Mesendoderm (in vitro differentiated cells): ENCODE measurements at regions not wholly inside any gene's neighbourhood (a gene's known extent, or its start where the extent isn't known, plus 50 kb on each side); places are given as distances from the start of the nearest gene placed in this dataset.

Experiments
- DNase-seq: peaks from one replicate; pipeline ENCODE4 v3.0.0; 2013
- H2AK5ac ChIP-seq: 2 replicates; pipeline ENCODE4 v1.6.1; 2013; ENCODE audit warnings: low read length, inconsistent platforms
- H2BK120ac ChIP-seq: 2 replicates; pipeline ENCODE4 v1.6.1; 2013; ENCODE audit warnings: low read depth, mild to moderate bottlenecking, low read length, moderate library complexity, mixed read lengths
- H2BK15ac ChIP-seq: replicated peaks from 2 replicates; pipeline ENCODE4 v1.6.1; 2013; ENCODE audit warnings: low read depth, mild to moderate bottlenecking, moderate library complexity
- H2BK5ac ChIP-seq: 2 replicates; pipeline ENCODE4 v1.6.1; 2013; ENCODE audit warnings: low read length, inconsistent platforms
- H3K18ac ChIP-seq: 2 replicates; pipeline ENCODE4 v1.6.1; 2013; ENCODE audit warnings: mild to moderate bottlenecking, low read length, mixed read lengths
- H3K23ac ChIP-seq: one replicate; pipeline ENCODE4 v1.6.1; 2013; ENCODE audit warnings: low read length
- H3K27ac ChIP-seq: 2 replicates; pipeline ENCODE4 v1.5.1; 2013; ENCODE audit warnings: low read depth, mild to moderate bottlenecking, inconsistent platforms, low read length, moderate library complexity
- H3K27me3 ChIP-seq: 2 replicates; pipeline ENCODE4 v1.6.1; 2013; ENCODE audit warnings: low read length, control low read depth, mild to moderate bottlenecking, inconsistent platforms; ENCODE audit not compliant: insufficient read depth, poor library complexity
- H3K36me3 ChIP-seq: 2 replicates; pipeline ENCODE4 v1.6.1; 2013; ENCODE audit warnings: low read length, inconsistent platforms; ENCODE audit not compliant: control insufficient read depth, insufficient read depth
- H3K4ac ChIP-seq: one replicate; pipeline ENCODE4 v1.6.1; 2013; ENCODE audit warnings: low read depth, mild to moderate bottlenecking, low read length, moderate library complexity
- H3K4me1 ChIP-seq: 2 replicates; pipeline ENCODE4 v1.6.1; 2013; ENCODE audit warnings: low read depth, low read length, inconsistent platforms; ENCODE audit not compliant: control insufficient read depth
- H3K4me2 ChIP-seq: 2 replicates; pipeline ENCODE4 v1.6.1; 2013; ENCODE audit warnings: low read length
- H3K4me3 ChIP-seq: 2 replicates; pipeline ENCODE4 v1.5.1; 2013; ENCODE audit warnings: mild to moderate bottlenecking, low read length
- H3K56ac ChIP-seq: one replicate; pipeline ENCODE4 v1.6.1; 2013; ENCODE audit warnings: low read length
- H3K79me1 ChIP-seq: 2 replicates; pipeline ENCODE4 v1.6.1; 2013; ENCODE audit warnings: low read length, inconsistent platforms
- H3K79me2 ChIP-seq: 2 replicates; pipeline ENCODE4 v1.6.1; 2013; ENCODE audit warnings: mild to moderate bottlenecking, low read length; ENCODE audit not compliant: control insufficient read depth, insufficient read depth
- H3K9ac ChIP-seq: 2 replicates; pipeline ENCODE4 v1.6.1; 2013; ENCODE audit warnings: low read length, inconsistent platforms
- H4K5ac ChIP-seq: one replicate; pipeline ENCODE4 v1.6.1; 2013; ENCODE audit warnings: low read length
- H4K8ac ChIP-seq: one replicate; pipeline ENCODE4 v1.6.1; 2013; ENCODE audit warnings: low read depth, mild to moderate bottlenecking, control low read depth, low read length, moderate library complexity
- WGBS: extraction: QIAGEN DNeasy Blood & Tissue Kit; methylation state at CpG from one replicate; pipeline ENCODE4 v1.1.7; 2013; ENCODE audit warnings: low lambda C conversion rate, missing lambda C conversion rate; ENCODE audit not compliant: insufficient coverage; ENCODE audit errors: extremely low coverage; 5-methylcytosine and 5-hydroxymethylcytosine counted together

GRCh38 chr3:159008401-159008800, 206.5 kb downstream of the MFSD1 start:
- no peak overlapping the region for H3K4me2 ChIP-seq
- no peak overlapping the region for H2BK120ac ChIP-seq
- no peak overlapping the region for H3K4me3 ChIP-seq
- H4K8ac ChIP-seq = no peak overlapping the region
- no peaks in the 10 kb centered on the region for H3K27me3 ChIP-seq
- H3K9ac ChIP-seq = no peak overlapping the region
- H4K5ac ChIP-seq = no peak overlapping the region
- H3K79me2 ChIP-seq = no peaks in the 10 kb centered on the region
- peaks cover 8% of the 10 kb centered on the region for H3K4me1 ChIP-seq
- no peaks in the 10 kb centered on the region for H3K79me1 ChIP-seq
- H3K4ac ChIP-seq = peak overlapping the region; percentile 52
- no peaks in the 10 kb centered on the region for H3K36me3 ChIP-seq
- H3K18ac ChIP-seq = no peak overlapping the region
- H2AK5ac ChIP-seq = no peak overlapping the region
- no peak for DNase-seq
- no peak overlapping the region for H2BK15ac ChIP-seq
- H3K27ac ChIP-seq = no peak overlapping the region
- WGBS = no CpG with 5 or more reads among the region's 4 CpGs
- H2BK5ac ChIP-seq = no peak overlapping the region
- no peak overlapping the region for H3K23ac ChIP-seq
- H3K56ac ChIP-seq = no peak overlapping the region

DNA sequence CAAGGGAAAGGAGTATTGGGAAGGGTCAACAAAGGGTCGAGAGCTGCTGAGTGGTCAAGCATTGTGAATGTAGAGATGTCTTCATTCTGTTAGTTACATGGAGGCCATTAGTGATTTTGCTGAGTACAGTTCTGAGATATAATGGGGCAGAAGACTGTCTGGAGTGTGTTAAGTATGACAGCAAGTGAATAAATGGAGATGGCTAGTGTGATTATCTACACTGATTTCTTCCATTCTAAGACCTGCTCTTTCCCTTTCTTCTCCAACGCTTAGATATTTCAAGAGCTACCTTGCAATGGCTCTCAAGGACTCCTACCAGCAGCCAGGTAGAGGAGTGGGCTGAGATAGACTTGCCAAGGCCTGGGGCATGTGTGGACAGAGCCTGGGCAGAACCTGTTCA, 216.5 kb downstream of the MFSD1 start:
- DNase-seq = no peak
- Histone ChIP-seq H3K18ac (no peak overlapping the region), H2AK5ac (no peak overlapping the region), H3K79me2 (no peaks in the 10 kb centered on the region), H2BK15ac (no peak overlapping the region), H4K8ac (no peak overlapping the region), H3K4me3 (no peak overlapping the region), H3K4me2 (no peak overlapping the region), H3K79me1 (no peaks in the 10 kb centered on the region), H2BK5ac (no peak overlapping the region), H3K27ac (no peak overlapping the region), H2BK120ac (no peak overlapping the region), H3K4ac (no peak overlapping the region), H3K4me1 (no peaks in the 10 kb centered on the region), H3K56ac (no peak overlapping the region), H3K9ac (no peak overlapping the region), H3K27me3 (no peaks in the 10 kb centered on the region), H4K5ac (no peak overlapping the region), H3K23ac (no peak overlapping the region), H3K36me3 (no peaks in the 10 kb centered on the region)
- no CpG with 5 or more reads among the region's 2 CpGs for WGBS

- Histone ChIP-seq H3K18ac (no peak overlapping the region), H3K27ac (no peak overlapping the region), H3K56ac (no peak overlapping the region), H3K4me2 (no peak overlapping the region), H2AK5ac (no peak overlapping the region), H3K79me2 (no peaks in the 10 kb centered on the region), H2BK5ac (no peak overlapping the region), H3K27me3 (no peaks in the 10 kb centered on the region), H2BK15ac (no peak overlapping the region), H3K79me1 (no peaks in the 10 kb centered on the region), H2BK120ac (no peak overlapping the region), H3K36me3 (no peaks in the 10 kb centered on the region), H4K8ac (no peak overlapping the region), H3K4me3 (no peak overlapping the region), H3K4ac (no peak overlapping the region), H3K9ac (no peak overlapping the region), H3K23ac (no peak overlapping the region), H4K5ac (no peak overlapping the region), H3K4me1 (no peaks in the 10 kb centered on the region)
- no peak for DNase-seq
- WGBS = no CpG with 5 or more reads among the region's 2 CpGs
Observed at GRCh38 chr3:159025733-159026132, 223.9 kb downstream of the MFSD1 start.

DNA sequence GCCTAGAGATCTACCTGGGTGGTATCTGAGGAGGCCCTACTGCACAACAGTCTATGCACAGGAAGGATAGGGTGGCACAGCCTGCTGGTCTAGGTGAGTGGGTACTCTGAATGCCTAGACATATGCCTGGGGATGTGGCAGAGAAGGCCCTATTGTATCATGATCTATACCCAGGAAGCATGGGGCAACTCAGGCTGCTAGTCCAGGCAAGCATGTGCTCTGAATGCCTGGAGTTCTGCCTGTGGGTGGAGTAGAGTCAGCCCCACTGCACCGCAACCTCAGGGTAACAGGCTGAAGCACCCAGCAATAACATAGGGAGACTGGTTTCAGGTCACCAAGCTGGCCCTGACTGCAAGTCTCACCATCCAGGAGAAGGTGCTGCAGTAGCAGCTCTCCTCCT, 224.7 kb downstream of the MFSD1 start:
- no peak overlapping the region for H4K5ac ChIP-seq
- no peak overlapping the region for H4K8ac ChIP-seq
- H3K4ac ChIP-seq = no peak overlapping the region
- DNase-seq = no peak
- no CpG with 5 or more reads among the region's 1 CpG for WGBS
- H2BK120ac ChIP-seq = no peak overlapping the region
- H2BK15ac ChIP-seq = no peak overlapping the region
- H3K23ac ChIP-seq = no peak overlapping the region
- H3K18ac ChIP-seq = no peak overlapping the region
- H3K4me1 ChIP-seq = no peaks in the 10 kb centered on the region
- no peaks in the 10 kb centered on the region for H3K36me3 ChIP-seq
- H3K27me3 ChIP-seq = no peaks in the 10 kb centered on the region
- no peak overlapping the region for H3K4me2 ChIP-seq
- H2AK5ac ChIP-seq = no peak overlapping the region
- no peak overlapping the region for H3K4me3 ChIP-seq
- no peak overlapping the region for H2BK5ac ChIP-seq
- no peaks in the 10 kb centered on the region for H3K79me1 ChIP-seq
- H3K56ac ChIP-seq = no peak overlapping the region
- no peaks in the 10 kb centered on the region for H3K79me2 ChIP-seq
- H3K9ac ChIP-seq = no peak overlapping the region
- H3K27ac ChIP-seq = no peak overlapping the region

DNA sequence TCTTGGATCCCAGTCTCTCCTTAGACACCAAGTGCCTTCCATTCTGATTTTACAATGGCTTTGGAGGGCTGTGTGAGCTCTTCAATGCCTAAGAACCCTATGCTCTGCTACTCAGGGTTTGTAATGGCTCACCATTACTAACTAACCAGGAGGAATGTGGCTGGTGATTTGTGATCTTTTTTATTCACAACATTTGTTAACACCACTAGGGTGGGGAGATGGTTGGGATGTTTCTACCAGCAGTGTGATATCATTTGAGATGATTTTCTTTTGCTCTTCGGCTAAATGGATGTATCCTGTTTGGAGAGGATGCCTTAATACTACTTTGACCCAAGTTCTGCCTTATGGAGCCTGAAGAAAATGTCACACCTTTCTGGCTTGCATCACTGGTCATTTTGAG, 226.9 kb downstream of the MFSD1 start:
- H3K4me1 ChIP-seq = no peaks in the 10 kb centered on the region
- H3K79me1 ChIP-seq = no peaks in the 10 kb centered on the region
- H2BK120ac ChIP-seq = no peak overlapping the region
- no peaks in the 10 kb centered on the region for H3K27me3 ChIP-seq
- H3K4ac ChIP-seq = no peak overlapping the region
- H2BK5ac ChIP-seq = no peak overlapping the region
- no peak overlapping the region for H3K18ac ChIP-seq
- DNase-seq = peak; percentile 47
- no peak overlapping the region for H4K8ac ChIP-seq
- H3K56ac ChIP-seq = no peak overlapping the region
- no peak overlapping the region for H2BK15ac ChIP-seq
- no peak overlapping the region for H2AK5ac ChIP-seq
- no peak overlapping the region for H3K27ac ChIP-seq
- H3K4me3 ChIP-seq = no peak overlapping the region
- H4K5ac ChIP-seq = no peak overlapping the region
- no CpG with 5 or more reads among the region's 1 CpG for WGBS
- no peaks in the 10 kb centered on the region for H3K36me3 ChIP-seq
- no peak overlapping the region for H3K4me2 ChIP-seq
- no peaks in the 10 kb centered on the region for H3K79me2 ChIP-seq
- no peak overlapping the region for H3K23ac ChIP-seq
- H3K9ac ChIP-seq = no peak overlapping the region

DNA sequence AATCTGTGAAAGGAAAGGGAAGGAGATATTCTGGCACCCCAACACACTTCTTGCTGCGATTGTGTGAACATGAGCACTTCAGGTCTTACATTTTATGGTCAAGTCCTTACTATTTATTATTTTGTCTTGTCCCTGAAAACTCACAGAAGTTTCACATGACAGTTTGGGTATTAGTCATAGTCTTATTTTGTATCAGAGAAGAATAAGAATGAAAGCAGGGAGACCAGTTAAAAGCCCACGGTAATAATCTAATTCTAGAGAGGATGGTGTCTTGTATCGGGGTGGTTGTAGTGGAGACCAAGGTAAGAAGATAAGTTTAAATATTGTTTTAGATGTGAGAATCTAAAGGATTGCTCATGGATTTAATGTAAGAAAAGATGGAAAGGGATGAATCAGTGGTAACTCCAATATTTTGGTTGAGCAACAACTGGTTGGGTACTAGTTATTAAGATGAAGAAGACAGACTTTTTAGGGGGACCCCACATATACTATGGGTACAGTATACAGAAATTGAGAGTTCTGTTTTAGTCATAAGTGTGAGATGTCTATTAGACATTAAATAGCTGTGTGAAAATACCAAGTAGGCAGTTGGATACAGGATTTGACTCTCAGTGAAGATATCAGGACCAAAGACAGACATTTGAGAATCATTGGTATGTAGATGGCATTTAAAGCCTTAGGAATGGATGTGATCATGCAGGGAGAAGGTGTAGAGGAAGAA, 227.6 kb downstream of the MFSD1 start:
- no peak overlapping the region for H3K56ac ChIP-seq
- no peaks in the 10 kb centered on the region for H3K79me2 ChIP-seq
- no peak overlapping the region for H3K4me2 ChIP-seq
- H2BK120ac ChIP-seq = no peak overlapping the region
- H3K4me1 ChIP-seq = no peaks in the 10 kb centered on the region
- no peak overlapping the region for H4K5ac ChIP-seq
- no peak overlapping the region for H3K4me3 ChIP-seq
- H2BK5ac ChIP-seq = no peak overlapping the region
- H2AK5ac ChIP-seq = no peak overlapping the region
- no peak for DNase-seq
- no peak overlapping the region for H3K23ac ChIP-seq
- H2BK15ac ChIP-seq = no peak overlapping the region
- H3K36me3 ChIP-seq = no peaks in the 10 kb centered on the region
- H3K18ac ChIP-seq = no peak overlapping the region
- H3K27ac ChIP-seq = no peak overlapping the region
- no peak overlapping the region for H3K9ac ChIP-seq
- H3K79me1 ChIP-seq = no peaks in the 10 kb centered on the region
- no peak overlapping the region for H4K8ac ChIP-seq
- H3K27me3 ChIP-seq = no peaks in the 10 kb centered on the region
- H3K4ac ChIP-seq = no peak overlapping the region
- 100% methylated on average over 1 of the region's 3 CpGs for whole genome bisulfite sequencing
